Keratinocyte (primary cell): ENCODE measurements at regions not wholly inside any gene's neighbourhood (a gene's known extent, or its start where the extent isn't known, plus 50 kb on each side); places are given as distances from the start of the nearest gene placed in this dataset.

Source experiments
- EZH2 ChIP-seq: IDR thresholded peaks from one replicate; pipeline ENCODE4 v1.6.1; 2012; ENCODE audit warnings: inconsistent platforms, mild to moderate bottlenecking, low read length, moderate library complexity
- TF ChIP-seq, protein P1 (sequence below), 3 experiments: IDR thresholded peaks in 1 of 3; conservative IDR thresholded peaks in 1 of 3; optimal IDR thresholded peaks in 1 of 3; 2 replicates in 2 of 3; 3 replicates in 1 of 3; pipeline versions ENCODE3 to v1.5.1; 2011; ENCODE audit warnings: low read length in 3 of 3, mild to moderate bottlenecking in 3 of 3, moderate library complexity in 2 of 3, control low read depth in 1 of 3, inconsistent platforms in 1 of 3; ENCODE audit not compliant: insufficient read depth in 2 of 3; ENCODE audit errors: extremely low read depth in 1 of 3

DNA sequence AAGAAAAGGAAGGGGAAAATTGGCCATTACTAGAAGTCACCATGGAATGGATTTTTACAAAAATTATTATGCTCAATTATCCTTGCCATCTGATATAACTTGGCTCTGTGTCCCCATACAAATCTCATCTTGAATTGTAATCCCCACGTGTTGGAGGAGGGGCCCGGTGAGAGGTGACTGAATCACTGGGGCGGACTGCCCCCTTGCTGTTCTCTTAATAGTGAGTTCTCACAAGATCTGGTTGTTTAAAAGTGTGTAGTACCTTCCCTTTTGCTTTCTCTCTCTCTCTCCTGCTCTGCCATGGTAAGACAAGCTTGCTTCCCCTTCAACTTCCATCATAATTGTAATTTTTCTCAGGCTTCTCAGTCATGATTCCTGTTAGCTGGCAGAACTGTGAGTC is 1023.6 kb downstream of the XPNPEP1 start:
- TF ChIP-seq, protein P1, sequence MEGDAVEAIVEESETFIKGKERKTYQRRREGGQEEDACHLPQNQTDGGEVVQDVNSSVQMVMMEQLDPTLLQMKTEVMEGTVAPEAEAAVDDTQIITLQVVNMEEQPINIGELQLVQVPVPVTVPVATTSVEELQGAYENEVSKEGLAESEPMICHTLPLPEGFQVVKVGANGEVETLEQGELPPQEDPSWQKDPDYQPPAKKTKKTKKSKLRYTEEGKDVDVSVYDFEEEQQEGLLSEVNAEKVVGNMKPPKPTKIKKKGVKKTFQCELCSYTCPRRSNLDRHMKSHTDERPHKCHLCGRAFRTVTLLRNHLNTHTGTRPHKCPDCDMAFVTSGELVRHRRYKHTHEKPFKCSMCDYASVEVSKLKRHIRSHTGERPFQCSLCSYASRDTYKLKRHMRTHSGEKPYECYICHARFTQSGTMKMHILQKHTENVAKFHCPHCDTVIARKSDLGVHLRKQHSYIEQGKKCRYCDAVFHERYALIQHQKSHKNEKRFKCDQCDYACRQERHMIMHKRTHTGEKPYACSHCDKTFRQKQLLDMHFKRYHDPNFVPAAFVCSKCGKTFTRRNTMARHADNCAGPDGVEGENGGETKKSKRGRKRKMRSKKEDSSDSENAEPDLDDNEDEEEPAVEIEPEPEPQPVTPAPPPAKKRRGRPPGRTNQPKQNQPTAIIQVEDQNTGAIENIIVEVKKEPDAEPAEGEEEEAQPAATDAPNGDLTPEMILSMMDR (optimal IDR thresholded peaks at IDR 0.05 in 1 of 3, IDR thresholded peaks at IDR 0.05 in 1 of 3, conservative IDR thresholded peaks at IDR 0.05 in 1 of 3; ENCODE audit: extremely low read depth in 1 of 3, insufficient read depth in 2 of 3, low read length in 3 of 3) = no peak
- TF ChIP-seq EZH2 = no peak
